PFSK-1 (cell line): ENCODE measurements at regions not wholly inside any gene's neighbourhood (a gene's known extent, or its start where the extent isn't known, plus 50 kb on each side); places are given as distances from the start of the nearest gene placed in this dataset.

ENCODE experiments used
- POLR2AphosphoS5 ChIP-seq: IDR thresholded peaks from 2 replicates; pipeline ENCODE4 v1.6.1; 2012; ENCODE audit warnings: low read depth, mild to moderate bottlenecking, control low read depth, low read length, moderate library complexity
- SIN3A ChIP-seq: IDR thresholded peaks from 2 replicates; pipeline ENCODE4 v1.6.1; 2012; ENCODE audit warnings: mild to moderate bottlenecking, low read length, moderate library complexity, borderline replicate concordance; ENCODE audit not compliant: insufficient read depth
- TAF1 ChIP-seq: IDR thresholded peaks from 2 replicates; pipeline ENCODE4 v1.6.1; 2012; ENCODE audit warnings: low read length, control low read depth, borderline replicate concordance; ENCODE audit not compliant: insufficient read depth

DNA sequence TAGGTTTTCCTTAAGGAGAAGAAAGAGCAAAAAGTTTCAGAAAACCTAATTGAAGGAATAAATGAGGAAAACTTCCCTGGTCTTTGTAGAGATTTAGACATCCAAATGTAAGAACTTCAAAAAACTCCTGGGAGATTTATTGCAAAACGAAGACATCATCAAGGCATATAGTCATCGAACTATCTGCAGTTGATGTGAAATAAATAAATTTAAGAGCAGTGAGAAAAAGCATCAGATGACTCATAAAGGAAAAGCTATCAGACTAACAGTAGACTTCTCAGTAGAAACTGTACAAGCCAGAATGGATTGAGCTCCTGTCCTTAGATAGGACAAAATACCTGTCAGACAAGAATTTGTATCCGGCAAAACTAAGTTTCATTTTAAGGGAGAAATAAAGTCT is 569.4 kb upstream of the ADAMTS5 start:
- TF ChIP-seq SIN3A (no peak), TAF1 (no peak), POLR2AphosphoS5 (no peak)
